Mesenchymal stem cell (in vitro differentiated cells and primary cell): ENCODE measurements at regions not wholly inside any gene's neighbourhood (a gene's known extent, or its start where the extent isn't known, plus 50 kb on each side); places are given as distances from the start of the nearest gene placed in this dataset.

Source experiments
- DNase-seq: peaks from one replicate; pipeline ENCODE4 v3.0.0-alpha.2; 2013
- H2AFZ ChIP-seq: one replicate; pipeline ENCODE4 v1.6.1; 2013; ENCODE audit warnings: low read depth, mild to moderate bottlenecking, control low read depth, inconsistent platforms, low read length, moderate library complexity
- H2AK5ac ChIP-seq: 2 replicates; pipeline ENCODE4 v1.6.1; 2013; ENCODE audit warnings: low read length, moderate library complexity, mild to moderate bottlenecking, inconsistent platforms; ENCODE audit not compliant: severe bottlenecking
- H2BK120ac ChIP-seq: one replicate; pipeline ENCODE4 v1.6.1; 2013; ENCODE audit warnings: low read depth, mild to moderate bottlenecking, inconsistent platforms, low read length, moderate library complexity
- H2BK12ac ChIP-seq, 2 experiments: one replicate each; pipeline ENCODE4 v1.6.1; 2013; ENCODE audit warnings: inconsistent platforms in 2 of 2, low read length in 2 of 2, mild to moderate bottlenecking in 2 of 2, moderate library complexity in 2 of 2, control low read depth in 1 of 2
- H2BK15ac ChIP-seq: one replicate; pipeline ENCODE4 v1.6.1; 2013; ENCODE audit warnings: mild to moderate bottlenecking, low read depth, inconsistent platforms; ENCODE audit not compliant: poor library complexity, severe bottlenecking
- H2BK5ac ChIP-seq: 2 replicates; pipeline ENCODE4 v1.6.1; 2013; ENCODE audit warnings: low read depth, mild to moderate bottlenecking, low read length, control low read depth, inconsistent platforms; ENCODE audit not compliant: poor library complexity, severe bottlenecking
- H3K14ac ChIP-seq, 2 experiments: one replicate each; pipeline ENCODE4 v1.6.1; 2013; ENCODE audit warnings: inconsistent platforms in 2 of 2, low read length in 2 of 2, control low read depth in 1 of 2, mild to moderate bottlenecking in 1 of 2, moderate library complexity in 1 of 2
- H3K18ac ChIP-seq, 2 experiments: one replicate each; pipeline ENCODE4 v1.6.1; 2013; ENCODE audit warnings: inconsistent platforms in 2 of 2, low read length in 2 of 2, control low read depth in 1 of 2, low read depth in 1 of 2, mild to moderate bottlenecking in 1 of 2
- H3K23ac ChIP-seq, 2 experiments: one replicate each; pipeline ENCODE4 v1.6.1; 2013; ENCODE audit warnings: inconsistent platforms in 2 of 2, low read length in 2 of 2, mild to moderate bottlenecking in 2 of 2, moderate library complexity in 2 of 2, control low read depth in 1 of 2
- H3K27ac ChIP-seq: 2 replicates; pipeline ENCODE4 v1.5.1; 2013; ENCODE audit warnings: mild to moderate bottlenecking, moderate library complexity, low read length, control low read depth, inconsistent platforms; ENCODE audit not compliant: poor library complexity, severe bottlenecking
- H3K27me3 ChIP-seq, 2 experiments: 2 replicates each; pipeline versions ENCODE4 v1.6.1 to v1.7.0; 2013; ENCODE audit warnings: low read length in 2 of 2, mild to moderate bottlenecking in 2 of 2, moderate library complexity in 2 of 2, control low read depth in 1 of 2, inconsistent platforms in 1 of 2; ENCODE audit not compliant: control insufficient read depth in 1 of 2, insufficient read depth in 1 of 2
- H3K36me3 ChIP-seq, 2 experiments: 2 replicates each; pipeline versions ENCODE4 v1.6.1 to v1.7.0; 2013; ENCODE audit warnings: low read length in 2 of 2, control low read depth in 1 of 2, inconsistent platforms in 1 of 2, low read depth in 1 of 2, mild to moderate bottlenecking in 1 of 2; ENCODE audit not compliant: insufficient read depth in 2 of 2, control insufficient read depth in 1 of 2
- H3K4ac ChIP-seq, 2 experiments: one replicate each; pipeline ENCODE4 v1.6.1; 2013; ENCODE audit warnings: inconsistent platforms in 2 of 2, low read length in 2 of 2, mild to moderate bottlenecking in 2 of 2, moderate library complexity in 2 of 2, control low read depth in 1 of 2, low read depth in 1 of 2
- H3K4me1 ChIP-seq: 2 replicates; pipeline ENCODE4 v1.6.1; 2013; ENCODE audit warnings: low read depth, low read length, control low read depth; ENCODE audit not compliant: control insufficient read depth, insufficient read depth
- H3K4me2 ChIP-seq: 2 replicates; pipeline ENCODE4 v1.6.1; 2013; ENCODE audit warnings: low read length, mild to moderate bottlenecking, inconsistent platforms; ENCODE audit not compliant: poor library complexity, severe bottlenecking
- H3K4me3 ChIP-seq, 2 experiments: 2 replicates each; pipeline versions ENCODE4 v1.5.1 to v1.7.0; 2013; ENCODE audit warnings: low read length in 2 of 2, mild to moderate bottlenecking in 2 of 2, control low read depth in 1 of 2, low read depth in 1 of 2; ENCODE audit not compliant: insufficient read depth in 1 of 2
- H3K79me1 ChIP-seq: replicated peaks from 2 replicates; pipeline ENCODE4 v1.6.1; 2013; ENCODE audit warnings: mild to moderate bottlenecking, control low read depth, low read length, inconsistent platforms; ENCODE audit not compliant: poor library complexity, severe bottlenecking
- H3K9ac ChIP-seq: 2 replicates; pipeline ENCODE4 v1.7.0; 2013; ENCODE audit warnings: mild to moderate bottlenecking, low read length, moderate library complexity
- H3K9me3 ChIP-seq: 2 replicates; pipeline ENCODE4 v1.7.0; 2013; ENCODE audit warnings: mild to moderate bottlenecking, low read length; ENCODE audit not compliant: control insufficient read depth
- H4K8ac ChIP-seq: one replicate; pipeline ENCODE4 v1.6.1; 2013; ENCODE audit warnings: inconsistent platforms, mild to moderate bottlenecking, low read length, moderate library complexity
- H4K91ac ChIP-seq: one replicate; pipeline ENCODE4 v1.6.1; 2013; ENCODE audit warnings: mild to moderate bottlenecking, low read length, inconsistent platforms
- WGBS: methylation state at CpG from one replicate; pipeline ENCODE4 v1.1.7; 2013; ENCODE audit warnings: mixed read lengths; 5-methylcytosine and 5-hydroxymethylcytosine counted together

DNA sequence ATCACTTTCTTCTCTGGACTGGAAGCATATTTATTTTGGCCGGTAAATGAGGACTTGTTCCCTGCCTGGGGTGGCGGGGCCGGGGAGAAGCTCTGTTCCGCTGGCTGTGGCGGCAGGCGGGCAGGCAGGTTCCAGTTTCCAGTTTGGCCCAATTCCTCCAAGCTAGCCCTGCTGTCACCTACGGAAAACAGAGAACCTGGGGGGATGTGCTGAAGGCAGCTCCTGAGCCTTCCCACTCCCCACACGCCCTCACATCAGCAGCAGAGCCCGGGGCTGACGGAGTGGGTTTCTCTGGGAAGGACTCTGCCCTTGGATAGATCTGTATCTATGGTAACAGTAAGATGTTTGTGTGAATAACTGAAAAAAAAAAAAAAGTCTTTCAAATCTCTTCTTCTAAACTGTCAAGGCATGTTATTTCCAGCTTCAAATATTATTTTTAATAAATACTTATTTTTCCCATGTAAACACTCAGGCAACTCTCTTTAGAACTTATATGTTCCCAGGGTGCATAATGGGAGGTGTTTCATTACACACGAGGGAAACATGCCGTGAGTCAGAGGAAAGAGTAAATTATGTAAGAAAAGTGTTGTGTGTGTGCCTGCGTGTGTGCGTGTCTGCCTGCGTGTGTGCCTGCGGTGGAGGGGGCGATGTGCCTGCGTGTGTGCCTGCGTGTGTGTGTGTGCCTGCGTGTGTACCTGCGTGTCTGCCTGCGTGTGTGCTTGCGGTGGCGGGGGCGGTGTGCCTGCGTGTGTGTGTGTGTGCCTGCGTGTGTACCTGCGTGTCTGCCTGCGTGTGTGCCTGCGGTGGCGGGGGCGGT is 116.1 kb upstream of the ZNF516 start:
- H4K8ac ChIP-seq = no peak overlapping the region
- peak overlapping the region; percentile 88 for H4K91ac ChIP-seq
- H3K4me1 ChIP-seq = peaks cover 3% of the 10 kb centered on the region
- peak overlapping the region in 1 of 2 experiments; percentile 84 for H3K14ac ChIP-seq
- H3K27ac ChIP-seq = no peak overlapping the region
- peak overlapping the region in 1 of 2 experiments; percentile 76 for H3K18ac ChIP-seq
- no peaks in the 10 kb centered on the region for H3K9me3 ChIP-seq
- no peak overlapping the region for H3K23ac ChIP-seq
- 92% methylated on average over 28 of the region's 32 CpGs for WGBS
- H2BK120ac ChIP-seq = no peak overlapping the region
- H3K9ac ChIP-seq = peak overlapping the region; percentile 85
- H3K36me3 ChIP-seq = no peaks in the 10 kb centered on the region
- no peaks in the 10 kb centered on the region for H3K79me1 ChIP-seq
- no peak overlapping the region for H3K4me2 ChIP-seq
- H2AFZ ChIP-seq = no peak overlapping the region
- peak overlapping the region in 1 of 2 experiments; percentile 30 for H2BK12ac ChIP-seq
- peaks cover 4 to 7% of the 10 kb centered on the region in 2 experiments for H3K27me3 ChIP-seq
- no peak overlapping the region for H2BK15ac ChIP-seq
- H2BK5ac ChIP-seq = no peak overlapping the region
- H2AK5ac ChIP-seq = no peak overlapping the region
- H3K4me3 ChIP-seq = peak overlapping the region; percentile 30 to 50
- peak; percentile 12 for DNase-seq
- no peak overlapping the region for H3K4ac ChIP-seq

DNA sequence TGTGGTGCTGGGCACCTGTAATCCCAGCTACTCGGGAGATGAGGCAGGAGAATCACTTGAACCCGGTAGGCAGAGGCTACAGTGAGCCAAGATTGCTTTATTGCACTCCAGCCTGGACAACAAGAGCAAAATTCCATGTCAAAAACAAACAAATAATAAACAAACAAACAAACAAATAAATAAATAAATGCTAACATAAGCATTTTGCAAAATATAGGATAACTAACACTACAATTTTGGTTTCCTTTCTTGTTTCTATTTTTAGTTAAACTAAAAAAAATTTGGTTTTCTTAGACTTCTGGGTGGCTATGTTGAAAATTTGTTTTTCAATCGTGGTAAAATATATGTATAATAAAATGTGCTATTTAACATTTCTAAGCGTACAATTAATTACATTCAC is 115.0 kb upstream of the ZNF516 start:
- H2AFZ ChIP-seq = no peak overlapping the region
- no peak overlapping the region for H3K18ac ChIP-seq
- no peak overlapping the region for H3K4ac ChIP-seq
- no peak overlapping the region for H3K23ac ChIP-seq
- H3K36me3 ChIP-seq = no peaks in the 10 kb centered on the region
- no peaks in the 10 kb centered on the region for H3K79me1 ChIP-seq
- no peak overlapping the region for H3K9ac ChIP-seq
- H3K27me3 ChIP-seq = peaks cover 4 to 7% of the 10 kb centered on the region in 2 experiments
- H4K8ac ChIP-seq = no peak overlapping the region
- 93% methylated on average over 2 of the region's 4 CpGs for WGBS
- H3K4me2 ChIP-seq = no peak overlapping the region
- no peak for DNase-seq
- no peaks in the 10 kb centered on the region for H3K9me3 ChIP-seq
- H3K14ac ChIP-seq = no peak overlapping the region
- H2BK120ac ChIP-seq = no peak overlapping the region
- H3K4me3 ChIP-seq = no peak overlapping the region
- no peak overlapping the region for H2AK5ac ChIP-seq
- H2BK12ac ChIP-seq = no peak overlapping the region
- peaks cover 3% of the 10 kb centered on the region for H3K4me1 ChIP-seq
- no peak overlapping the region for H2BK5ac ChIP-seq
- H3K27ac ChIP-seq = no peak overlapping the region
- no peak overlapping the region for H4K91ac ChIP-seq
- H2BK15ac ChIP-seq = no peak overlapping the region

DNA sequence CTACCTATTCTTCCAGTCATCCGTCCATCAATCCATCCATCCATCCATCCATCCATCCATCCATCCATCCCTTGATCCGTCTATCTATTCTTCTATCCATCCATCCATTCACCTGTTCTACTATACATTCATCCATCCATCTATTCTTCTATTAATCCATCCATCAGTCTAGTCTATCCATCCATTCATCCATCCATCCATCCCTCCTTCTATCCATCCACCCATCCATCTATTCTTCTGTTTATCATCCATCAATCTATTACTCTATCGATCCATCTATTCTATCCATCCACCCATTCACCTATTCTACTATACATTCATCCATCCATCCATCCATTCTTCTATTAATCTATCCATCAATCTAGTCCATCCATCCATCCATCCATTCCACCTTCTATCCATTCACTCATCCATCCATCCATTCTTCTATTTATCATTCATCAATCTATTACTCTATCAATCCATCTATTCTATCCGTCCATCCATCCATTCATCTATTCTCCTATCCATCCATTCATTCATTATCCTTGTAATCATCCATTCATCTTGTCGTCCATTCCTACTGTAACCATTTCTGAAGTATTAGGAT is 110.4 kb upstream of the ZNF516 start:
- Histone ChIP-seq H3K23ac (no peak overlapping the region), H3K4me2 (no peak overlapping the region), H2BK12ac (no peak overlapping the region), H3K18ac (no peak overlapping the region), H3K4me1 (no peaks in the 10 kb centered on the region), H2BK120ac (no peak overlapping the region), H3K9me3 (no peaks in the 10 kb centered on the region), H2AK5ac (no peak overlapping the region), H3K4me3 (no peak overlapping the region), H2BK5ac (no peak overlapping the region), H3K36me3 (no peaks in the 10 kb centered on the region), H4K91ac (no peak overlapping the region), H3K14ac (no peak overlapping the region), H2BK15ac (no peak overlapping the region), H3K4ac (no peak overlapping the region), H2AFZ (no peak overlapping the region), H3K27ac (no peak overlapping the region), H4K8ac (no peak overlapping the region), H3K79me1 (no peaks in the 10 kb centered on the region), H3K9ac (no peak overlapping the region), H3K27me3 (no peaks in the 10 kb centered on the region)
- no peak for DNase-seq
- WGBS = 91% methylated on average over 4 of the region's 5 CpGs

DNA sequence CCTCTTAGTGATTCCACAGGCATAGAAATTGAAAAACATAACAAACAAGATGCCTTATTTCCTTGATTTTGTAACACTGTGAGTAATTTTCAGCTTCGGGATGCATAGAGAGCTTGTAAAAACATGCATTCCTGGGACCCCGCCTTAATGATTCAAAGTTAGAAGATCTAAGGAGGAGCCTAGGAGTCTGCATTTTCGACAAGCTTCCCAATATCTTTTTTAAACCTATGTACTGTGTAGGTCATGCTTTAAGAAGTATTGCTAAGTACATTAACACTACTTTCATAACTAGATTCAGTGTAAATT is 109.8 kb upstream of the ZNF516 start:
- no peak overlapping the region for H3K18ac ChIP-seq
- H3K27me3 ChIP-seq = no peaks in the 10 kb centered on the region
- no peak overlapping the region for H2BK12ac ChIP-seq
- no peak overlapping the region for H2BK120ac ChIP-seq
- no peaks in the 10 kb centered on the region for H3K9me3 ChIP-seq
- no peaks in the 10 kb centered on the region for H3K4me1 ChIP-seq
- no peaks in the 10 kb centered on the region for H3K36me3 ChIP-seq
- no peak overlapping the region for H2AFZ ChIP-seq
- H3K79me1 ChIP-seq = no peaks in the 10 kb centered on the region
- H2BK5ac ChIP-seq = no peak overlapping the region
- H2BK15ac ChIP-seq = no peak overlapping the region
- no peak overlapping the region for H3K9ac ChIP-seq
- H3K27ac ChIP-seq = no peak overlapping the region
- H3K4me3 ChIP-seq = no peak overlapping the region
- DNase-seq = no peak
- H3K23ac ChIP-seq = no peak overlapping the region
- WGBS = 70% methylated on average over 2 of the region's 3 CpGs
- no peak overlapping the region for H3K14ac ChIP-seq
- no peak overlapping the region for H3K4ac ChIP-seq
- H3K4me2 ChIP-seq = no peak overlapping the region
- no peak overlapping the region for H4K91ac ChIP-seq
- H2AK5ac ChIP-seq = no peak overlapping the region
- no peak overlapping the region for H4K8ac ChIP-seq
